Spleen (tissue), 11 donors: ENCODE measurements at regions not wholly inside any gene's neighbourhood (a gene's known extent, or its start where the extent isn't known, plus 50 kb on each side); places are given as distances from the start of the nearest gene placed in this dataset.

Source experiments
- DNase-seq: peaks from one replicate; pipeline ENCODE4 v3.0.0-alpha.2; 2020
- H3K27ac ChIP-seq, 8 donors: fragments of 200-600 bp; sonication (generic) in 7 of 8; 1 replicate in 4 of 8; 2 replicates in 4 of 8; pipeline versions ENCODE4 v1.5.0 to v1.8.0; 2016 to 2021; ENCODE audit warnings: inconsistent platforms in 4 of 8, mild to moderate bottlenecking in 4 of 8, moderate library complexity in 1 of 8
- H3K27me3 ChIP-seq, 7 donors: fragments of 200-600 bp; sonication (generic) in 6 of 7; replicated peaks in 1 of 7; 1 replicate in 4 of 7; 2 replicates in 3 of 7; pipeline versions ENCODE4 v1.5.0 to v1.8.0; 2016 to 2021; ENCODE audit warnings: inconsistent platforms in 3 of 7, mild to moderate bottlenecking in 1 of 7
- H3K36me3 ChIP-seq, 6 donors: fragments of 200-600 bp; sonication (generic) in 5 of 6; 1 replicate in 4 of 6; 2 replicates in 2 of 6; pipeline versions ENCODE4 v1.5.0 to v1.8.0; 2016 to 2021; ENCODE audit warnings: inconsistent platforms in 2 of 6
- H3K4me1 ChIP-seq, 6 donors: fragments of 200-600 bp; sonication (generic) in 5 of 6; 1 replicate in 3 of 6; 2 replicates in 3 of 6; pipeline versions ENCODE4 v1.5.0 to v1.8.0; 2016 to 2021; ENCODE audit warnings: inconsistent platforms in 3 of 6
- H3K4me3 ChIP-seq, 8 donors: fragments of 200-600 bp; sonication (generic) in 7 of 8; 1 replicate in 4 of 8; 2 replicates in 4 of 8; pipeline versions ENCODE4 v1.5.0 to v1.8.0; 2016 to 2021; ENCODE audit warnings: inconsistent platforms in 4 of 8, mild to moderate bottlenecking in 4 of 8, moderate library complexity in 2 of 8
- H3K9me3 ChIP-seq, 8 donors: fragments of 200-600 bp; sonication (generic) in 7 of 8; 1 replicate in 4 of 8; 2 replicates in 4 of 8; pipeline versions ENCODE4 v1.5.0 to v1.8.0; 2016 to 2021; ENCODE audit warnings: inconsistent platforms in 4 of 8
- POLR2A ChIP-seq, 3 donors: fragments of 450-650 bp; IDR thresholded peaks; one replicate each; pipeline ENCODE4 v1.5.1; 2017; ENCODE audit warnings: antibody characterized with exemption in 3 of 3, mild to moderate bottlenecking in 1 of 3
- POLR2AphosphoS5 ChIP-seq, 3 donors: sonication (generic); formaldehyde crosslinking; IDR thresholded peaks; one replicate each; pipeline ENCODE4 v1.5.1; 2017; ENCODE audit warnings: antibody characterized with exemption in 3 of 3
- WGBS, 5 donors: extraction: QIAGEN DNeasy Blood & Tissue Kit in 3 of 5; methylation state at CpG; one replicate each; pipeline versions ENCODE4 v1.1.5 to v1.1.7; 2013 to 2018; 5-methylcytosine and 5-hydroxymethylcytosine counted together
- intact Hi-C: fragments of 100-400 bp; cut with DNase I; formaldehyde crosslinking; loops from one replicate; pipeline ENCODE4 v1.15.0; 2023; ENCODE audit warnings: low total_unique reads
- TF ChIP-seq, protein P1 (sequence below), 11 experiments: fragments of 200-600 bp in 7 of 11; fragments of 450-650 bp in 4 of 11; sonication (generic) in 4 of 11; IDR thresholded peaks in 8 of 11; conservative IDR thresholded peaks in 3 of 11; 1 replicate in 7 of 11; 2 replicates in 4 of 11; pipeline versions ENCODE4 v1.4.0 to v1.8.0; 2016 to 2021; ENCODE audit warnings: antibody characterized with exemption in 11 of 11, inconsistent platforms in 4 of 11, mild to moderate bottlenecking in 1 of 11
- donor health status: healthy with polysubstance abuse.
- donor health status: DM: no; HTN: no; CAD: no; lungs with moderate emphysema.
- donor health status: DM: no; HTN: no; CAD: no.
- donor health status: Bipolar disorder and iron deficiency.
- donor health status: healthy.
- donor health status: DM: no; HTN: no; CAD: no.
- donor health status: DM: yes; HTN: yes; CAD: no.

DNA sequence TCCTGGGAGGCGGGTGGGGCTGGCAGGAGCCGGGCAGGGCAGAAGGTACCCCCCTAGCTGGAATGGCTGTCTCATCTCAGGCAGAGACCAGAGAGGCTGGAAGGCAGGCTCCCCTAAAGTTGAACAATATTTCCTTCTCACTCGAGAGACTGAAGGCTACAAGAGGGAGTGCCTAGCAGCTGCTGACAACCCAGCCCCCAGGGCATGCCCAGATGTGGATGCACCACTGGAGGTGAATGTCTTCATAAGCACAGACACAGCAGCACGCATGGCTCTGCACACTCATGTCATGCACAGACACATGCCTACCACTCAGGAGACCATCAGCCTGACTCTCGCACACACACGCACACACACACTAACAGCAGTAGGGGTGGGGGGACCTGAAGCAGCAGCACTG, 179.0 kb downstream of the CCT6B start:
- Histone ChIP-seq H3K4me3 (no peak overlapping the region), H3K27me3 (peaks cover 0 to 11% (median 0%) of the 10 kb centered on the region in 7 donors), H3K9me3 (peaks cover 0 to 26% (median 0%) of the 10 kb centered on the region in 8 donors), H3K36me3 (no peaks in the 10 kb centered on the region), H3K27ac (no peak overlapping the region), H3K4me1 (no peaks in the 10 kb centered on the region)
- DNase-seq = no peak
- intact Hi-C loops = no loop called here
- 73 to 89% (median 84%) methylated on average over 5 to 6 of the region's 6 CpGs for WGBS, 5 donors
- TF ChIP-seq POLR2A (IDR thresholded peaks at IDR 0.05) (no peak), POLR2AphosphoS5 (IDR thresholded peaks at IDR 0.05) (no peak)
- TF ChIP-seq, protein P1, sequence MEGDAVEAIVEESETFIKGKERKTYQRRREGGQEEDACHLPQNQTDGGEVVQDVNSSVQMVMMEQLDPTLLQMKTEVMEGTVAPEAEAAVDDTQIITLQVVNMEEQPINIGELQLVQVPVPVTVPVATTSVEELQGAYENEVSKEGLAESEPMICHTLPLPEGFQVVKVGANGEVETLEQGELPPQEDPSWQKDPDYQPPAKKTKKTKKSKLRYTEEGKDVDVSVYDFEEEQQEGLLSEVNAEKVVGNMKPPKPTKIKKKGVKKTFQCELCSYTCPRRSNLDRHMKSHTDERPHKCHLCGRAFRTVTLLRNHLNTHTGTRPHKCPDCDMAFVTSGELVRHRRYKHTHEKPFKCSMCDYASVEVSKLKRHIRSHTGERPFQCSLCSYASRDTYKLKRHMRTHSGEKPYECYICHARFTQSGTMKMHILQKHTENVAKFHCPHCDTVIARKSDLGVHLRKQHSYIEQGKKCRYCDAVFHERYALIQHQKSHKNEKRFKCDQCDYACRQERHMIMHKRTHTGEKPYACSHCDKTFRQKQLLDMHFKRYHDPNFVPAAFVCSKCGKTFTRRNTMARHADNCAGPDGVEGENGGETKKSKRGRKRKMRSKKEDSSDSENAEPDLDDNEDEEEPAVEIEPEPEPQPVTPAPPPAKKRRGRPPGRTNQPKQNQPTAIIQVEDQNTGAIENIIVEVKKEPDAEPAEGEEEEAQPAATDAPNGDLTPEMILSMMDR (IDR thresholded peaks at IDR 0.05 in 8 of 11, conservative IDR thresholded peaks at IDR 0.05 in 3 of 11) = no peak

DNA sequence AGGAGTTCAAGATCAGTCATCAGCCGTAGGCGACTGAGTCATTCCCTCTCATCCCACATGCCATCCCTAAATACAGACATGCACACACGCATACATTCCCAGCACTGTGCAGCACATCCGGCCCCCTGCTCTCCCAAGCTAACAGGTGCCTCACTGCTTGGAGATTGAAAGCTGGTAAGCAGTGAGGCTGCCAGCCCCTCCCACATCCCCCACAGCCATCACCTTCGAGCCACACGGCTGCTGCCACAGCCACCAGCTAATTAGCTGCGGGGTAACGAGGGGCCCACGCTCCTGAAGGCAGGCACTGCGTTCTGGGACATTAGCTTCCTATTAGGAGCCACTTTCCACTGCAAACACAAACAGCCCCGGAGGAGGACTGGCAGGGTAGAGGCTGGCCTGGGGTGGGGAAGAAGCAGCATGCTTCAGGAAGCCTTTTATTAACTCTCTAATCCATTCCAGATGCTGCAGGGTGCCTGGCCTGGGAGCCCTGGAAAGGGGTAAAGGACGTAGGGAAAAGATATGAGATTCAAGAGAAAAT, 179.6 kb downstream of the CCT6B start:
- Histone ChIP-seq H3K4me3 (no peak overlapping the region), H3K27me3 (peaks cover 0 to 11% (median 0%) of the 10 kb centered on the region in 7 donors), H3K36me3 (no peaks in the 10 kb centered on the region), H3K9me3 (peaks cover 0 to 26% (median 0%) of the 10 kb centered on the region in 8 donors), H3K4me1 (no peaks in the 10 kb centered on the region), H3K27ac (no peak overlapping the region)
- DNase-seq = no peak
- 53 to 67% (median 56%) methylated on average over 10 to 12 of the region's 12 CpGs for WGBS, 5 donors
- TF ChIP-seq POLR2AphosphoS5 (IDR thresholded peaks at IDR 0.05) (no peak), POLR2A (IDR thresholded peaks at IDR 0.05) (no peak)
- TF ChIP-seq, protein P1 (IDR thresholded peaks at IDR 0.05 in 8 of 11, conservative IDR thresholded peaks at IDR 0.05 in 3 of 11) = no peak
- intact Hi-C loops = no loop called here

DNA sequence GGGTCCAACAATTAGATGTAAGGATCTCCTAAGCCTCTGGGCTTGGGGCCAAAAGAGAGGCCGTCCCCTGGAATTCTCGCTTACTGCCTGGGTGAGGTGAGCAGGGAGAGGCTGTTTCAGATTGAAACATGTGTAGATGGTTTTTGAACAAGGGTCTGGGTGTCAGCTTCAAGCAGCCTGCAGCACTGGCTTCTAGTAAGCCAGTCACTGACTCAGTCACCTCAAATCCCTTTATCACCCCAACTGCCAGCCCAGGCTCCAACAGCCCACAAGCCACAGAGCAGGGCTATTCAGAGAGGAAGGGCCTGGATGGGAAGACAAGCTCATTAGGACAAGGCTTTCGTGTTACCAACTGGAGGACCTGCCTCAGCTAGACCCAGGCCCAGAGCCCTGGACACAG, 180.2 kb downstream of the CCT6B start:
- no peaks in the 10 kb centered on the region for H3K4me1 ChIP-seq
- H3K27me3 ChIP-seq = peaks cover 0 to 15% (median 0%) of the 10 kb centered on the region in 7 donors
- intact Hi-C loops = no loop called here
- H3K9me3 ChIP-seq = peaks cover 0 to 26% (median 0%) of the 10 kb centered on the region in 8 donors
- no peak for DNase-seq
- TF ChIP-seq POLR2AphosphoS5 (IDR thresholded peaks at IDR 0.05) (no peak), POLR2A (IDR thresholded peaks at IDR 0.05) (no peak)
- TF ChIP-seq, protein P1 (IDR thresholded peaks at IDR 0.05 in 8 of 11, conservative IDR thresholded peaks at IDR 0.05 in 3 of 11) = no peak
- no peaks in the 10 kb centered on the region for H3K36me3 ChIP-seq
- WGBS, 5 donors = 70 to 88% (median 83%) methylated on average over 2 to 3 of the region's 3 CpGs
- H3K4me3 ChIP-seq = no peak overlapping the region
- H3K27ac ChIP-seq = no peak overlapping the region

DNA sequence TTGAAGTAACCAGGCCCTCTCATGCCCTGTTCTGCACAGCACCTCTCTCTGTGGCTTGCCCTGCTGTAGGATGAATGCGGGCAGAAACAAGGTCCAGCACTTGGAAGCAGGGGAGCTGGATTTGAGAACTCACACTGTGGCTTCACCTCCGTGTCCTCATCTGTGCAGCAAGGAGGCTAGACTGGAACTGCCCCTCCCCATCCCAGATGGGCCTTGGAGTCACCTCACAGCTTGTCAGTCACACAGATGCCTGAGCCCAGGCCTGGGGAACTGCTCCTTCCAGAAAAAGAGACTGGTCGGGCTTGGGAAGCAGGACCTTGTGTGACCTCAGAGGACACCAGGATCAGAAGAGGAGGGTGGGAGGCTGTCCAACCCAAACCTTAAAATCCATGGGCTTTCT, 180.8 kb downstream of the CCT6B start:
- no peaks in the 10 kb centered on the region for H3K4me1 ChIP-seq
- no peaks in the 10 kb centered on the region for H3K36me3 ChIP-seq
- no peak overlapping the region for H3K4me3 ChIP-seq
- intact Hi-C loops = no loop called here
- WGBS, 5 donors = 81 to 89% (median 82%) methylated on average over 2 to 3 of the region's 3 CpGs
- TF ChIP-seq, protein P1 (IDR thresholded peaks at IDR 0.05 in 8 of 11, conservative IDR thresholded peaks at IDR 0.05 in 3 of 11) = no peak
- TF ChIP-seq POLR2AphosphoS5 (IDR thresholded peaks at IDR 0.05) = no peak
- no peak for TF ChIP-seq POLR2A (IDR thresholded peaks at IDR 0.05)
- peaks cover 0 to 26% (median 0%) of the 10 kb centered on the region in 8 donors for H3K9me3 ChIP-seq
- peaks cover 0 to 18% (median 0%) of the 10 kb centered on the region in 7 donors for H3K27me3 ChIP-seq
- no peak overlapping the region for H3K27ac ChIP-seq
- no peak for DNase-seq
